Thoracic aorta (tissue), 2 donors: ENCODE measurements at regions not wholly inside any gene's neighbourhood (a gene's known extent, or its start where the extent isn't known, plus 50 kb on each side); places are given as distances from the start of the nearest gene placed in this dataset.

Source experiments
- ATAC-seq: fragments of 150-250 bp; one replicate; pipeline ENCODE4 v1.8.0; 2017; ENCODE audit warnings: low read depth; ENCODE audit not compliant: insufficient number of reproducible peaks, low FRiP score
- DNase-seq: peaks from one replicate; pipeline ENCODE4 v3.0.0-alpha.2; 2020; ENCODE audit warnings: low spot score
- H3K27ac ChIP-seq, 2 donors: fragments of 200-600 bp; sonication (generic); 1 replicate in 1 of 2; 2 replicates in 1 of 2; pipeline ENCODE4 v1.5.1; 2016; ENCODE audit warnings: mild to moderate bottlenecking in 2 of 2, moderate library complexity in 2 of 2
- H3K27me3 ChIP-seq: fragments of 200-600 bp; sonication (generic); replicated peaks from 2 replicates; pipeline ENCODE4 v1.6.0; 2016; ENCODE audit warnings: mild to moderate bottlenecking; ENCODE audit not compliant: insufficient read depth
- H3K36me3 ChIP-seq: fragments of 200-600 bp; sonication (generic); one replicate; pipeline ENCODE4 v1.5.1; 2016
- H3K4me1 ChIP-seq, 2 donors: fragments of 200-600 bp; sonication (generic); 1 replicate in 1 of 2; 2 replicates in 1 of 2; pipeline versions ENCODE4 v1.5.1 to v1.6.0; 2016; ENCODE audit warnings: low read depth in 2 of 2, mild to moderate bottlenecking in 1 of 2; ENCODE audit not compliant: control insufficient read depth in 1 of 2
- H3K4me3 ChIP-seq: fragments of 200-600 bp; sonication (generic); 2 replicates; pipeline ENCODE4 v1.5.1; 2016; ENCODE audit warnings: mild to moderate bottlenecking
- H3K9me3 ChIP-seq: fragments of 200-600 bp; sonication (generic); 2 replicates; pipeline ENCODE4 v1.5.1; 2016
- CTCF ChIP-seq: fragments of 200-600 bp; sonication (generic); IDR thresholded peaks from one replicate; pipeline ENCODE4 v1.5.1; 2019; ENCODE audit warnings: antibody characterized with exemption

GRCh38 chr3:165642761-165643420 lies 194.3 kb downstream of the BCHE start:
- DNase-seq (peak; percentile 24), ATAC-seq (peak; percentile 98)
- Histone ChIP-seq H3K36me3 (no peaks in the 10 kb centered on the region), H3K4me3 (peak overlapping the region; percentile 27), H3K9me3 (no peaks in the 10 kb centered on the region), H3K4me1 (peaks cover 5 to 10% of the 10 kb centered on the region in 2 donors), H3K27ac (peak overlapping the region in 1 of 2 donors; percentile 57), H3K27me3 (no peaks in the 10 kb centered on the region)
- TF ChIP-seq CTCF, result no peak

GRCh38 chr3:165641569-165642310 lies 195.5 kb downstream of the BCHE start:
- Histone ChIP-seq H3K27ac (no peak overlapping the region), H3K9me3 (no peaks in the 10 kb centered on the region), H3K27me3 (no peaks in the 10 kb centered on the region), H3K4me3 (no peak overlapping the region), H3K4me1 (peaks cover 5 to 10% of the 10 kb centered on the region in 2 donors), H3K36me3 (no peaks in the 10 kb centered on the region)
- DNase-seq, result no peak
- TF ChIP-seq CTCF, result no peak
- ATAC-seq, result no peak

GRCh38 chr3:165640970-165641369 lies 196.3 kb downstream of the BCHE start:
- DNase-seq (no peak), ATAC-seq (no peak)
- no peak overlapping the region for H3K4me3 ChIP-seq
- H3K27me3 ChIP-seq, result no peaks in the 10 kb centered on the region
- H3K27ac ChIP-seq, result no peak overlapping the region
- no peak for TF ChIP-seq CTCF
- H3K36me3 ChIP-seq, result no peaks in the 10 kb centered on the region
- no peaks in the 10 kb centered on the region for H3K9me3 ChIP-seq
- H3K4me1 ChIP-seq, result peaks cover 5 to 10% of the 10 kb centered on the region in 2 donors

- Histone ChIP-seq H3K4me3 (no peak overlapping the region), H3K36me3 (no peaks in the 10 kb centered on the region), H3K27me3 (no peaks in the 10 kb centered on the region), H3K9me3 (no peaks in the 10 kb centered on the region), H3K27ac (no peak overlapping the region), H3K4me1 (peaks cover 5 to 10% of the 10 kb centered on the region in 2 donors)
- no peak for ATAC-seq
- DNase-seq, result no peak
- no peak for TF ChIP-seq CTCF
These were observed 197.2 kb downstream of the BCHE start for GRCh38 chr3:165640031-165640430.

- no peak overlapping the region for H3K4me3 ChIP-seq
- H3K4me1 ChIP-seq, result peaks cover 5% of the 10 kb centered on the region in 2 donors
- no peaks in the 10 kb centered on the region for H3K9me3 ChIP-seq
- DNase-seq (no peak), ATAC-seq (no peak)
- no peaks in the 10 kb centered on the region for H3K27me3 ChIP-seq
- no peak for TF ChIP-seq CTCF
- no peaks in the 10 kb centered on the region for H3K36me3 ChIP-seq
- H3K27ac ChIP-seq, result no peak overlapping the region
These were observed 199.2 kb downstream of the BCHE start for GRCh38 chr3:165638034-165638433.
